ENCODE measurements at regions not wholly inside any gene's neighbourhood (a gene's known extent, or its start where the extent isn't known, plus 50 kb on each side); places are given as distances from the start of the nearest gene placed in this dataset.

DNA sequence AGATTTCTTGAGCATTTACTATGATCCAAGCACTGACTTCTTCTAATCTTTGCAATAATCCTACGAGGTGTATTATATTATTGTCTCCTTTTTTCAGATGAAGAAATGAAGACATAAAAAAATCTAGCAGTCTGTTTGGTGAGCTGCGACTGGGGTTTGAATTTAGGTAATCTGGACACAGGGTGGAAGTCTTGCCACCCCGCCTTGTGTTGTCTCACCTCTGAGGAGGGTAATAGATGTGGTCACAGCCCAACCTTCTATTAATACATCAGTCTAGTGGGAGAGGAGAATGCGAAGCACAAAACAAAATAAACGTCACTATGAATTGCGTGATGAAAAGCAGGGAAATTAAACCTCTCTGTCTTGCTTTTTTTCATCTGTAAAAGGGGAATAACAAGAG lies 993.9 kb downstream of the VRK1 start:
- dilution Hi-C loops (cut with MboI; ENCODE audit: extremely low pct_ligation_motif_present, low sequenced_read_pairs) = no loop called here
- POLR2A ChIA-PET = no interaction called here

DNA sequence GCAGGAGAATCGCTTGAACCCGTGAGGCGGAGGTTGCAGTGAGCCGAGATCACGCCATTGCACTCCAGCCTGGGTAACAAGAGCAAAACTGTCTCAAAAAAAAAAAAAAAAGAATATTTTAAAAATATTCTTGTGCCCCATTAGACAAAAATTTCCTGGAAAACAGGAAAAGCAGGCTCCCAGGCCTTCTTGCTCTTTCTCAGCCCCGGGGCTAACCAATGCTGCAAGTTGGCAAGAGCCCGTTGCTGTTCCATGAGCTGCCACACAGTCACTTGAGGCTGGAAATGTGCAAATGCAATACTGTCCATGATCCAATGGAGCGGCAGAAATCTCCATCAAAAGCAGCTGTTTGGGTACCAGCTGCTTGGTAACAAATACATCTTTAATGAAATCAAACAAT lies 994.7 kb downstream of the VRK1 start:
- no peak for FAIRE-seq
- TF ChIP-seq POLR2A (IDR thresholded peaks at IDR 0.05; ENCODE audit: low read depth, low read length) (no peak), MYC (IDR thresholded peaks at IDR 0.05; ENCODE audit: low read depth, low read length) (no peak), EZH2 (IDR thresholded peaks at IDR 0.05; ENCODE audit: borderline replicate concordance, low read depth, low read length, severe bottlenecking) (no peak), FOS (IDR thresholded peaks at IDR 0.05; ENCODE audit: borderline replicate concordance, insufficient read depth, low read length) (no peak), JUN (IDR thresholded peaks at IDR 0.05; ENCODE audit: borderline replicate concordance, insufficient read depth, insufficient read length, low read depth) (no peak), GATA2 (IDR thresholded peaks at IDR 0.05; ENCODE audit: insufficient read depth, insufficient read length, low read depth, low read length) (no peak), POLR2AphosphoS5 (IDR thresholded peaks at IDR 0.05; ENCODE audit: insufficient read depth, low read depth, low read length) (no peak)
- TF ChIP-seq, protein P1, sequence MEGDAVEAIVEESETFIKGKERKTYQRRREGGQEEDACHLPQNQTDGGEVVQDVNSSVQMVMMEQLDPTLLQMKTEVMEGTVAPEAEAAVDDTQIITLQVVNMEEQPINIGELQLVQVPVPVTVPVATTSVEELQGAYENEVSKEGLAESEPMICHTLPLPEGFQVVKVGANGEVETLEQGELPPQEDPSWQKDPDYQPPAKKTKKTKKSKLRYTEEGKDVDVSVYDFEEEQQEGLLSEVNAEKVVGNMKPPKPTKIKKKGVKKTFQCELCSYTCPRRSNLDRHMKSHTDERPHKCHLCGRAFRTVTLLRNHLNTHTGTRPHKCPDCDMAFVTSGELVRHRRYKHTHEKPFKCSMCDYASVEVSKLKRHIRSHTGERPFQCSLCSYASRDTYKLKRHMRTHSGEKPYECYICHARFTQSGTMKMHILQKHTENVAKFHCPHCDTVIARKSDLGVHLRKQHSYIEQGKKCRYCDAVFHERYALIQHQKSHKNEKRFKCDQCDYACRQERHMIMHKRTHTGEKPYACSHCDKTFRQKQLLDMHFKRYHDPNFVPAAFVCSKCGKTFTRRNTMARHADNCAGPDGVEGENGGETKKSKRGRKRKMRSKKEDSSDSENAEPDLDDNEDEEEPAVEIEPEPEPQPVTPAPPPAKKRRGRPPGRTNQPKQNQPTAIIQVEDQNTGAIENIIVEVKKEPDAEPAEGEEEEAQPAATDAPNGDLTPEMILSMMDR (IDR thresholded peaks at IDR 0.05; ENCODE audit: extremely low read depth in 1 of 2, insufficient read depth in 1 of 2, low read depth in 1 of 2, low read length in 2 of 2) = no peak
- TF ChIP-seq, protein P2, sequence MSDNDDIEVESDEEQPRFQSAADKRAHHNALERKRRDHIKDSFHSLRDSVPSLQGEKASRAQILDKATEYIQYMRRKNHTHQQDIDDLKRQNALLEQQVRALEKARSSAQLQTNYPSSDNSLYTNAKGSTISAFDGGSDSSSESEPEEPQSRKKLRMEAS (IDR thresholded peaks at IDR 0.05; ENCODE audit: insufficient read depth, insufficient read length) = no peak
- dilution Hi-C loops (cut with MboI; ENCODE audit: extremely low pct_ligation_motif_present, low sequenced_read_pairs) = no loop called here
- H3K4me2 ChIP-seq (ENCODE audit: insufficient read depth, low read length) = no peak overlapping the region
- ChIA-PET CTCF (no interaction called here), POLR2A (no interaction called here)
- H2AFZ ChIP-seq (ENCODE audit: low read depth, low read length) = no peak overlapping the region
- no peaks in the 10 kb centered on the region for H3K9me3 ChIP-seq (replicated peaks; ENCODE audit: control insufficient read depth, insufficient read depth, low read length)
- H3K27ac ChIP-seq (ENCODE audit: insufficient read depth, low read depth, low read length) = no peak overlapping the region
- H3K79me2 ChIP-seq (ENCODE audit: control insufficient read depth, insufficient read depth, low read length) = no peaks in the 10 kb centered on the region
- no peak for DNase-seq (ENCODE audit: low read depth, low spot score)
- no peaks in the 10 kb centered on the region for H3K9me1 ChIP-seq (replicated peaks; ENCODE audit: control insufficient read depth, extremely low read depth, insufficient read depth, low read length)
- no peaks in the 10 kb centered on the region for H3K36me3 ChIP-seq (ENCODE audit: control insufficient read depth in 2 of 2, extremely low read depth in 1 of 2, insufficient read depth in 2 of 2, low read length in 2 of 2)
- H4K20me1 ChIP-seq (replicated peaks; ENCODE audit: control insufficient read depth, extremely low read depth, insufficient read depth, low read length) = no peaks in the 10 kb centered on the region
- H3K9ac ChIP-seq (replicated peaks; ENCODE audit: extremely low read depth, insufficient read depth, low read length) = no peak overlapping the region
- no peaks in the 10 kb centered on the region for H3K27me3 ChIP-seq (ENCODE audit: control insufficient read depth in 2 of 2, insufficient read depth in 2 of 2, low read length in 2 of 2)
- H3K4me1 ChIP-seq (ENCODE audit: control insufficient read depth, extremely low read depth, insufficient read depth, low read length) = no peaks in the 10 kb centered on the region
- no TSS peak for BruUV-seq (replicated peaks)
- intact Hi-C loops (cut with micrococcal nuclease) = no loop called here
- H3K4me3 ChIP-seq (replicated peaks in 1 of 3; ENCODE audit: insufficient read depth in 1 of 3, low read depth in 1 of 3, low read length in 3 of 3) = no peak overlapping the region

More for the DNA sequence above, 993.9 kb downstream of the VRK1 start:
- no peak for FAIRE-seq
- Histone ChIP-seq H3K36me3 (ENCODE audit: control insufficient read depth in 2 of 2, extremely low read depth in 1 of 2, insufficient read depth in 2 of 2, low read length in 2 of 2) (no peaks in the 10 kb centered on the region), H3K27ac (ENCODE audit: insufficient read depth, low read depth, low read length) (no peak overlapping the region), H3K4me3 (replicated peaks in 1 of 3; ENCODE audit: insufficient read depth in 1 of 3, low read depth in 1 of 3, low read length in 3 of 3) (no peak overlapping the region), H3K4me2 (ENCODE audit: insufficient read depth, low read length) (no peak overlapping the region), H3K4me1 (ENCODE audit: control insufficient read depth, extremely low read depth, insufficient read depth, low read length) (no peaks in the 10 kb centered on the region), H3K27me3 (ENCODE audit: control insufficient read depth in 2 of 2, insufficient read depth in 2 of 2, low read length in 2 of 2) (no peaks in the 10 kb centered on the region), H4K20me1 (replicated peaks; ENCODE audit: control insufficient read depth, extremely low read depth, insufficient read depth, low read length) (no peaks in the 10 kb centered on the region), H3K79me2 (ENCODE audit: control insufficient read depth, insufficient read depth, low read length) (no peaks in the 10 kb centered on the region), H3K9me1 (replicated peaks; ENCODE audit: control insufficient read depth, extremely low read depth, insufficient read depth, low read length) (no peaks in the 10 kb centered on the region), H3K9ac (replicated peaks; ENCODE audit: extremely low read depth, insufficient read depth, low read length) (no peak overlapping the region), H3K9me3 (replicated peaks; ENCODE audit: control insufficient read depth, insufficient read depth, low read length) (no peaks in the 10 kb centered on the region), H2AFZ (ENCODE audit: low read depth, low read length) (no peak overlapping the region)
- DNase-seq (ENCODE audit: low read depth, low spot score) = no peak
- intact Hi-C loops (cut with micrococcal nuclease) = no loop called here
- no TSS peak for BruUV-seq (replicated peaks)
- TF ChIP-seq POLR2A (IDR thresholded peaks at IDR 0.05; ENCODE audit: low read depth, low read length) (no peak), MYC (IDR thresholded peaks at IDR 0.05; ENCODE audit: low read depth, low read length) (no peak), EZH2 (IDR thresholded peaks at IDR 0.05; ENCODE audit: borderline replicate concordance, low read depth, low read length, severe bottlenecking) (no peak), JUN (IDR thresholded peaks at IDR 0.05; ENCODE audit: borderline replicate concordance, insufficient read depth, insufficient read length, low read depth) (no peak), FOS (IDR thresholded peaks at IDR 0.05; ENCODE audit: borderline replicate concordance, insufficient read depth, low read length) (no peak)
- TF ChIP-seq, protein P2 (IDR thresholded peaks at IDR 0.05; ENCODE audit: insufficient read depth, insufficient read length) = no peak
- TF ChIP-seq, protein P1 (IDR thresholded peaks at IDR 0.05; ENCODE audit: extremely low read depth in 1 of 2, insufficient read depth in 1 of 2, low read depth in 1 of 2, low read length in 2 of 2) = no peak
- CTCF ChIA-PET = no interaction called here
